Muscle layer of colon (tissue), 2 donors: ENCODE measurements at regions not wholly inside any gene's neighbourhood (a gene's known extent, or its start where the extent isn't known, plus 50 kb on each side); places are given as distances from the start of the nearest gene placed in this dataset.

Experiments
- H3K27ac ChIP-seq: one replicate; pipeline ENCODE4 v1.7.0; 2013; ENCODE audit warnings: low read depth, mild to moderate bottlenecking, low read length, moderate library complexity
- H3K27me3 ChIP-seq, 2 donors: one replicate each; pipeline ENCODE4 v1.7.0; 2013; ENCODE audit warnings: low read length in 2 of 2, mild to moderate bottlenecking in 2 of 2; ENCODE audit not compliant: insufficient read depth in 2 of 2, control insufficient read depth in 1 of 2
- H3K36me3 ChIP-seq: one replicate; pipeline ENCODE4 v1.7.0; 2013; ENCODE audit warnings: mild to moderate bottlenecking, low read length; ENCODE audit not compliant: insufficient read depth
- H3K4me1 ChIP-seq: one replicate; pipeline ENCODE4 v1.7.0; 2013; ENCODE audit warnings: mild to moderate bottlenecking, low read length; ENCODE audit not compliant: insufficient read depth
- H3K4me3 ChIP-seq, 2 donors: one replicate each; pipeline ENCODE4 v1.7.0; 2013; ENCODE audit warnings: low read length in 2 of 2, low read depth in 1 of 2, mild to moderate bottlenecking in 1 of 2, moderate library complexity in 1 of 2
- H3K9ac ChIP-seq: one replicate; pipeline ENCODE4 v1.7.0; 2013; ENCODE audit warnings: low read length
- H3K9me3 ChIP-seq: one replicate; pipeline ENCODE4 v1.7.0; 2013; ENCODE audit warnings: mild to moderate bottlenecking, low read length
- donor health status: abdominal sarcoma.
- donor health status: Adenocarcinoma of cecum.

DNA sequence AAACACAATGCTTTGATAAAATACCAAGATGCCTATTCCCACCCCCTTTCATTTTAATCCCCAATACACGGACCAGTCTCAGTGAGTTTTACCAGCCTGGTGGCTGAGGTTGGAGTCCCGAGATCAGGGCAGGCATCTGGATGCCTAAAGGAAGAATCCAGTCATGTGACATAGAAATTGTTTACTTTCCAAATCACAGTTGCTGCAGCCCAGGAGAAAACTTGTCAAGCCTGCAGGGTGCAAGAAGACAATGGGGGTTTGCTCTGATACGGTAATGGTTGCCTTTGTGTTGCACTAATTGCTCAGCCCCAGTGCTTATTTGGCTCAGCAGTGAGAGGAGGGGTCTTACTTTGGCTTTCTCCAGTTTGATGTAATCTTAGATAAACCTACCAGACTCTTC lies 308.5 kb upstream of the POU3F2 start:
- no peak overlapping the region for H3K4me3 ChIP-seq
- no peak overlapping the region for H3K27ac ChIP-seq
- no peaks in the 10 kb centered on the region for H3K36me3 ChIP-seq
- no peaks in the 10 kb centered on the region for H3K27me3 ChIP-seq
- H3K9me3 ChIP-seq, result no peaks in the 10 kb centered on the region
- H3K4me1 ChIP-seq, result no peaks in the 10 kb centered on the region
- no peak overlapping the region for H3K9ac ChIP-seq

DNA sequence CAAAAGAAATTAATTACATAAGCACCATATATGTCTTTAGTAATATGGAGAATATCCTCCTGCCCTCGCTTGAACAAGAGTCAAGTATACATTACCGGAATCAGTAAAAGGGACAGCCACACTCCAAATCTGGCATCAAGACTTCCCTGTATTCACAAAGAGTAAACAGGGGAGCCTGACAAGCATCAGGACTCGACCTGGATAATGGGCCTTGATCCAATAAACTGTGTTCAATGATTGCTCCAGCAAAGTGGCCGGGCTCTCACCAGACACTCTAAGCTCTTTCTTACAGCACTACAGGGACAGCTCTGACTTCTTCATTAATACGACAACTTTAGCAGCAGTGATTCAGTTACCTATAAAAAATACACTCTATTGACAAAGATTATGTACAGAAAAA lies 307.9 kb upstream of the POU3F2 start:
- H3K9ac ChIP-seq, result no peak overlapping the region
- H3K36me3 ChIP-seq, result no peaks in the 10 kb centered on the region
- H3K27ac ChIP-seq, result no peak overlapping the region
- no peaks in the 10 kb centered on the region for H3K9me3 ChIP-seq
- H3K4me3 ChIP-seq, result no peak overlapping the region
- H3K27me3 ChIP-seq, result no peaks in the 10 kb centered on the region
- no peaks in the 10 kb centered on the region for H3K4me1 ChIP-seq

DNA sequence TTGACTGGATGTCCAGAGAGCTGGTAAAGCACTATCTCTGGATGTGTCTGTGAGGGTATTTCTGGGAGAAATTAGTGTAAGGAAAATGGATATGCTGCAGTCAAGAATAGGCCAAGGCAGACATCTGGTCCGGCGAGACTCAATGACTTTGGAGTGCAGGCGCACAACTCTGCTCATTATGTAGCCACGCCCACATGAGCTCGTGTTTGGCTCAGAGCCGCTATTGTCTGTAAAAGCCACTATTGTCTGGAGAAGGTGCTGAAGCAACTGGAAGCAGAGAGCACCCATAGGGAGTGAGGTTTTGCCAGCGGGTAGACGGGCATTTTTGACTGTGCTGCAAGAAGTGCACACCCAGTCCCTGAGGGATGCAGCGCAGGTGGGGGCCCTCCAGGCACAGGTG lies 305.0 kb upstream of the POU3F2 start:
- H3K4me3 ChIP-seq, result no peak overlapping the region
- H3K36me3 ChIP-seq, result no peaks in the 10 kb centered on the region
- H3K9ac ChIP-seq, result no peak overlapping the region
- no peaks in the 10 kb centered on the region for H3K9me3 ChIP-seq
- no peaks in the 10 kb centered on the region for H3K27me3 ChIP-seq
- no peak overlapping the region for H3K27ac ChIP-seq
- H3K4me1 ChIP-seq, result no peaks in the 10 kb centered on the region

DNA sequence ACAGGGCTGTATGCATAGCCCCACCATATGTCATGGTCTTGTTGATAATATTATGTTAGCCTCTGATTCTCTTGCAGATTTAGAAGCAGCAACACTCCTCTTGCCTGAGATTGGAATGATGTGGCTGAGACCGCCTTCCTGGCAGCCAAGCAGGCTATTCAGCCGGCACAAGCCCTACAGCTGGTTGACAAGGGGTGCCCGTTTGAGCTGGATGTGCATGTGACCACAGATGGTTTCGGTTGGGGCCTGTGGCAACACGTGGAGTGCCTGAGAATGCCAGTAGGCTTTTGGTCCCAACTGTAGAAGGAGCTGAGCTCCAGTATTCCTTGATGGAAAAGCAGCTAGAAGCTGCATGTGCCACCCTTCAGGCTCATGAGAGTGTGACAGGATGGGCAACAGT lies 303.6 kb upstream of the POU3F2 start:
- Histone ChIP-seq H3K27me3 (no peaks in the 10 kb centered on the region), H3K9ac (no peak overlapping the region), H3K4me1 (no peaks in the 10 kb centered on the region), H3K27ac (no peak overlapping the region), H3K9me3 (no peaks in the 10 kb centered on the region), H3K36me3 (no peaks in the 10 kb centered on the region), H3K4me3 (no peak overlapping the region)

DNA sequence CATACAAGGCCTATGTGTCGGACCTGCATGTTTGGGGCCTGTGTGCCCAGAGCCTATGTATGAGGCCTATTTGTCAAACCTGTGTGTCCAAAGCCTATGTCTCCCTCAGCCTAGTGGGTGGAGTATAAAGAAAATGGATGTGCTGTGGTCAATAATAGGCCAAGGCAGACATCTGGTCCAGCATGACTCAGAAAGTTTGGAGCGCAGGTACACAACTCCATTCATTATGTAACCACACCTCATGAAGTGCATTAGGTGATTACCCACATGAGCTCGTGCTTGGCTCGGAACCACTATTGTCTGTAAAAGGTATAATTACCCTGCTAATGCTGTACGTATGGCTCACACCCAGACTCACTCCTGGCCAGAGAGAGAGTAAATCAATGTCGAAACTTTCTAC lies 302.4 kb upstream of the POU3F2 start:
- Histone ChIP-seq H3K4me1 (no peaks in the 10 kb centered on the region), H3K27ac (no peak overlapping the region), H3K9ac (no peak overlapping the region), H3K36me3 (no peaks in the 10 kb centered on the region), H3K4me3 (no peak overlapping the region), H3K27me3 (no peaks in the 10 kb centered on the region), H3K9me3 (no peaks in the 10 kb centered on the region)

DNA sequence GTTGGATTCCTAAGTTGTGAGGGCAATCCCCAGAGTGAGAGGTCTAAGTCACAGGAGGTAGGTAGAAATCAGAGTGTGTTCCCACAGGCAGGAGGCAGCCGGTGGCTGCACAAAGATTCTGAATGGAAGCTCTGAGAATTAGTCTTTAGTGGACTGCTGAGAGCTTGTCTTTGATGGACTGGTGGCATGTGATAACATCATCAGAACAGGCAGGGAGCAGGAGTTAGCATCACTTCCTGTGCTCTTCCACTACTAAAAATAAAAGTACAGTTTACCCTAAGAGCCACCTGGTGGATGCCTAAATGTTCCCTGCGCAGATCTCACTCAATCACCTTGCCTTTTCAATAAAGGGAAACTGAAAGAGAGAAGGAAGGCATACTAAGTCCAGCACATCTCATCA lies 294.6 kb upstream of the POU3F2 start:
- no peak overlapping the region for H3K4me3 ChIP-seq
- no peaks in the 10 kb centered on the region for H3K4me1 ChIP-seq
- no peak overlapping the region for H3K9ac ChIP-seq
- no peak overlapping the region for H3K27ac ChIP-seq
- H3K27me3 ChIP-seq, result no peaks in the 10 kb centered on the region
- no peaks in the 10 kb centered on the region for H3K9me3 ChIP-seq
- H3K36me3 ChIP-seq, result no peaks in the 10 kb centered on the region

DNA sequence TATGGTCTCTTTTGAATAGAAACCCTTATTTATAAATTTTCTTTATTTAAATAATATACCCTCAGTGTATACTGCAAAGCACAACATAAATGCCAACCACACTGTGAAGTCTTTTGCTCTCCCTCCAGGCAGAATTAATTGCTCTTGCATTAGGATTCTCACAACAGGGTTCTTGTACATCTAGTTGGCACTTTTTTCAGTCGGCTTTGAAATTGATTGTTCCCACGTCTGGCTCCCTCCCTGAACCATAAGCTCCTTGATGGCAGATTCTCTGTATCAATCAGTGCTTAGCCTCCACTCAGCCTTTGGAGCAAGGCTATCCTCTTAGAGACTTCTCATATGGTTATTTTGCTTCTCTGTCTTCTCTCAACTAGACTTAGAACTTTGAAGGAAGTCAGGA lies 288.0 kb upstream of the POU3F2 start:
- no peak overlapping the region for H3K27ac ChIP-seq

DNA sequence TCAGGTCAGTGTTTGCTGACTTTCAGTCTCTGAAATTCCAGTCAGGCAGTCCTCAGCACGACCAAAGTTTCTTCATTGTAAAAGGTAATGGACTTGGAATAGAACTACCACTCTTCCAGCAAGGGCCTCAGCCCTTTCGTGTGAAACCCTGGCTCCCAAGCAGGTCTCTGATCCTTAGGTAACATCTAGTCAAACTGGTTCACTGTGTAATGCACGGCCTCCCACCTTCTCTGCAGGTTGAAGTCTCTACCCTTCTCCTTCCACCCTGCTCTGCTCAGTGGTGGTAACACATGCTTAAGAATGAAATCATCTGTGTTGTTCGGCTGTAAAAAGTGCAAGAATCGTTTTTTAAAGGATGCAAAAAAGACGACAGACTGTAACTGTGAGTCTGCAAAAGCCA lies 287.2 kb upstream of the POU3F2 start:
- Histone ChIP-seq H3K4me1 (no peaks in the 10 kb centered on the region), H3K9me3 (no peaks in the 10 kb centered on the region), H3K27me3 (no peaks in the 10 kb centered on the region), H3K9ac (no peak overlapping the region), H3K27ac (no peak overlapping the region), H3K4me3 (no peak overlapping the region), H3K36me3 (no peaks in the 10 kb centered on the region)

More for the DNA sequence above, 288.0 kb upstream of the POU3F2 start:
- H3K4me1 ChIP-seq, result no peaks in the 10 kb centered on the region
- no peaks in the 10 kb centered on the region for H3K36me3 ChIP-seq
- no peak overlapping the region for H3K9ac ChIP-seq
- no peak overlapping the region for H3K4me3 ChIP-seq
- no peaks in the 10 kb centered on the region for H3K9me3 ChIP-seq
- no peaks in the 10 kb centered on the region for H3K27me3 ChIP-seq

DNA sequence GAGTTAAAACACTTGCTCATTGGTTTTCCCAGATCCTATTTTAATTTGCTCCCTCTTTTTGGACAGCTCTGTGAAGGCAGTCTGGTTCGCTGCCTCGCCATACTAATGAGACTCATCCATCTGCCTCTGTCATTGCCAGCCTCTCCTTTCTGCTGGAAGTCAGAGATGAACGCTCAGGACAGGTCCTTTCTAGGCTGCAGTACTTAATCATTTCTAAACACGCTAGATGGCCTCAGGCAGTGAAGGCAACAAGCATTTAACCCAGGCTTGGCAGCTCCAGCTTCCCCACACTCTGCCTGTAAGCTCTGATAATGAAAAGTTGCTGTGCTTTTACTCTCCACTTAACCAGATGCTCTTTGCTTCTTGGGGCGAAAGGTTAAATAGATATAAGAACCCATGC lies 286.7 kb upstream of the POU3F2 start:
- no peaks in the 10 kb centered on the region for H3K27me3 ChIP-seq
- no peak overlapping the region for H3K9ac ChIP-seq
- H3K36me3 ChIP-seq, result no peaks in the 10 kb centered on the region
- no peak overlapping the region for H3K27ac ChIP-seq
- no peak overlapping the region for H3K4me3 ChIP-seq
- H3K9me3 ChIP-seq, result no peaks in the 10 kb centered on the region
- H3K4me1 ChIP-seq, result no peaks in the 10 kb centered on the region

DNA sequence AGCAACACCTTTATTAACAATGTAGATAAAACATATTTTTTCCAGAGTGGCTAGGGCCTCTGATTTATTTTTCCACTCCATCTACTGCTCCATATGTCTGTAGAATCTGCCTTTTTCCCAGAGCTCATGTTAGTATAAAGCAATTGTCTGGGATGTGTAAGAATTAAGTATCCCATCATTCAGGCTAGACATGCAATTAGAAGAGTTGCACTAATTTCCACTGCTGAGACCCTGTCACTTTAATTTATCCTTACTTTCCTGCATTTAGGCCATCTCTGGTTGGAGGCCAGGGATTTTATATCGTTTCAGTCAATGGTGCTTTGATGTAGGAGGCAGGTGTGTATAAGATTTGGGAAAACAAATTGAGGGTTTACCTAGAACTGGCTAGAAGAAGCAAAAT lies 286.1 kb upstream of the POU3F2 start:
- no peaks in the 10 kb centered on the region for H3K27me3 ChIP-seq
- no peak overlapping the region for H3K9ac ChIP-seq
- no peak overlapping the region for H3K27ac ChIP-seq
- no peaks in the 10 kb centered on the region for H3K9me3 ChIP-seq
- H3K36me3 ChIP-seq, result no peaks in the 10 kb centered on the region
- no peak overlapping the region for H3K4me3 ChIP-seq
- H3K4me1 ChIP-seq, result no peaks in the 10 kb centered on the region

DNA sequence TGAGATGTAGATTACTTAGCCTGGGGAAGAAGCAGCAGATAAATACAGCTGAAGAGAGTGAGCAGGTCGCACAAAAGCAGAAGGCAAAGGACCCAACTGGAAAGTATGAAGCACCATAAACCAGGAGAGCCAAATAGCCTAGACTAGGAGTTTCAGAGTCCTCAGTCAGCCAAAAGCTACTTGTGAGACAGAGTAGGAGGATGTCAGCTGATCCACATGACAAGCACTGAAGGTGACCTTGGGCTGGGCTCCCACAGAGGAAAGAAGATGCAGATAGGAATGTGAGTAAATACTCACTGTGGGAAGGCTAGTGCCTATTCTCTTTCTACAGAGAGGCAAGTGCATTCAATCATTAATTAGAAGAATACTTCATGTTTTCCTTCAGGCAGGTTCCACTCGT lies 274.0 kb upstream of the POU3F2 start:
- no peak overlapping the region for H3K27ac ChIP-seq
- H3K4me3 ChIP-seq, result no peak overlapping the region
- no peak overlapping the region for H3K9ac ChIP-seq
- no peaks in the 10 kb centered on the region for H3K27me3 ChIP-seq
- no peaks in the 10 kb centered on the region for H3K4me1 ChIP-seq
- H3K9me3 ChIP-seq, result no peaks in the 10 kb centered on the region
- H3K36me3 ChIP-seq, result no peaks in the 10 kb centered on the region

DNA sequence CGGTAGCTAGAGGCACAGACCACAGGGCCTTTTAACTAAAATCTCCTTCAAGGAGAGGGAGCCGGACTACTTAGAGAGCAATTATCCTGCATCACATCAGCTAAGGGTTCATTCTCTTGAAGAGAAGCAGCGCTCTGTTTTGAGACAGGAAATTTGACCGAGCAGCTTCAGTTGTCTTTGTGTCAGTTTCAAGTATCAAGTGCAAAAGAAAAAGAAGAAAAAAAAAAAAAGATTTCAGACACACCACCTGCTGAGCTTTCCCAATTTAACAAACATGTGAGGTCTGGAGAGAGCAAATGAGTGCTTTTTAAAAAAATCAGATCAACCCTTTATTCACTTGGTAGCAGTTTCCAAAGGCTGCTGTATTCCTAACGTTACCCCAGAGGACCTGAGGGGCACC lies 273.5 kb upstream of the POU3F2 start:
- Histone ChIP-seq H3K36me3 (no peaks in the 10 kb centered on the region), H3K4me1 (no peaks in the 10 kb centered on the region), H3K9ac (no peak overlapping the region), H3K9me3 (no peaks in the 10 kb centered on the region), H3K4me3 (no peak overlapping the region), H3K27ac (no peak overlapping the region), H3K27me3 (no peaks in the 10 kb centered on the region)
